Esophagus (tissue), 2 donors: ENCODE measurements at regions not wholly inside any gene's neighbourhood (a gene's known extent, or its start where the extent isn't known, plus 50 kb on each side); places are given as distances from the start of the nearest gene placed in this dataset.

Source experiments
- H3K27ac ChIP-seq, 2 donors: one replicate each; pipeline ENCODE4 v1.5.1; 2013; ENCODE audit warnings: low read depth in 2 of 2, mild to moderate bottlenecking in 2 of 2, inconsistent platforms in 1 of 2, low read length in 1 of 2, moderate library complexity in 1 of 2
- H3K27me3 ChIP-seq, 2 donors: one replicate each; pipeline ENCODE4 v1.6.1; 2013; ENCODE audit warnings: low read length in 2 of 2, control low read depth in 1 of 2, mild to moderate bottlenecking in 1 of 2; ENCODE audit not compliant: insufficient read depth in 2 of 2, control insufficient read depth in 1 of 2
- H3K36me3 ChIP-seq, 2 donors: one replicate each; pipeline ENCODE4 v1.6.1; 2013; ENCODE audit warnings: low read length in 1 of 2; ENCODE audit not compliant: control insufficient read depth in 2 of 2, insufficient read depth in 2 of 2
- H3K4me1 ChIP-seq, 2 donors: one replicate each; pipeline ENCODE4 v1.6.1; 2013; ENCODE audit warnings: low read length in 1 of 2; ENCODE audit not compliant: control insufficient read depth in 2 of 2, insufficient read depth in 2 of 2
- H3K4me3 ChIP-seq, 2 donors: one replicate each; pipeline ENCODE4 v1.5.1; 2013; ENCODE audit warnings: low read length in 2 of 2, mild to moderate bottlenecking in 2 of 2, low read depth in 1 of 2, moderate library complexity in 1 of 2
- H3K9me3 ChIP-seq, 2 donors: one replicate each; pipeline ENCODE4 v1.6.1; 2013; ENCODE audit warnings: mild to moderate bottlenecking in 2 of 2, low read depth in 1 of 2, low read length in 1 of 2, moderate library complexity in 1 of 2; ENCODE audit not compliant: control insufficient read depth in 2 of 2, insufficient read depth in 1 of 2
- WGBS, 2 donors: extraction: QIAGEN DNeasy Blood & Tissue Kit; methylation state at CpG; one replicate each; pipeline ENCODE4 v1.1.7; 2013; 5-methylcytosine and 5-hydroxymethylcytosine counted together
- donor health status: healthy with polysubstance abuse.
- donor health status: Bipolar disorder and iron deficiency.

DNA sequence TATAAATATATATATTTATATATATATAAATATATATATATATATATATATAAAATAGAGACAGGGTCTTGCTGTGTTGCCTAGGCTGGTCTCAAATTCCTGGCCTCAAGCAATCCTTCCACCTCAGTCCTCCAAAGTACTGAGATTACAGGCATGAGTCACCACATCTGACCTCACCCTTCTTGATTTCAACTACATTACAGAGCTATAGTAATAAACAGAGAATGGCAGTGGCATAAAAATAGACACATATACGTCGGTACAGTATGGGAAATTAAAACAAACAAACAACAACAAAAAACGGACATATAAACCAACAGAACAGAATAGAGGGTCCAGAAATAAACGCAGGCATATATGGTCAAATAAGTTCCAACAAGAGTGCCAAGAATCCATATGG is 77.6 kb upstream of the PPP1R3A start:
- no peaks in the 10 kb centered on the region for H3K9me3 ChIP-seq
- no peaks in the 10 kb centered on the region for H3K36me3 ChIP-seq
- H3K4me1 ChIP-seq, result no peaks in the 10 kb centered on the region
- no peaks in the 10 kb centered on the region for H3K27me3 ChIP-seq
- 70 to 71% methylated on average over 4 of the region's 4 CpGs for WGBS, 2 donors
- H3K4me3 ChIP-seq, result no peak overlapping the region
- H3K27ac ChIP-seq, result no peak overlapping the region

DNA sequence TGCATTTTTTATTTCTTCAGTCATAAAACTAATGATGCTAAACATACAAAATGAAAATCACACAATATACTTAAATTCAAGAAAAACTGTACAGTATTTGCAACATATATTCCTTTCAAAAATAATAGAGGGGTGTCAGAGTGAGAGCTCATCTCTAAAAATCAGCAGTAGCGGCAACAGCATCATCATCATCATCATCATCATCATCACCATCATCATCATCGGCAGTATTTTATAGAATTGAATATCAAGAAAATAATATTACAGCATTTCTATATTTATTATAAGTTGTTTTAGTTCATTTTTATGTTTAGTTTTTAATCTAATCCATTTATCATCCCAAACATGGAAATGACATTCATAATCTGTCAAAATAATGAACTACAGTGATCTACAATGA is 67.4 kb upstream of the PPP1R3A start:
- peaks cover 0 to 4% of the 10 kb centered on the region in 2 donors for H3K9me3 ChIP-seq
- no peak overlapping the region for H3K27ac ChIP-seq
- H3K27me3 ChIP-seq, result no peaks in the 10 kb centered on the region
- H3K4me1 ChIP-seq, result no peaks in the 10 kb centered on the region
- no peak overlapping the region for H3K4me3 ChIP-seq
- 89 to 97% methylated on average over 2 of the region's 2 CpGs for WGBS, 2 donors
- H3K36me3 ChIP-seq, result no peaks in the 10 kb centered on the region

DNA sequence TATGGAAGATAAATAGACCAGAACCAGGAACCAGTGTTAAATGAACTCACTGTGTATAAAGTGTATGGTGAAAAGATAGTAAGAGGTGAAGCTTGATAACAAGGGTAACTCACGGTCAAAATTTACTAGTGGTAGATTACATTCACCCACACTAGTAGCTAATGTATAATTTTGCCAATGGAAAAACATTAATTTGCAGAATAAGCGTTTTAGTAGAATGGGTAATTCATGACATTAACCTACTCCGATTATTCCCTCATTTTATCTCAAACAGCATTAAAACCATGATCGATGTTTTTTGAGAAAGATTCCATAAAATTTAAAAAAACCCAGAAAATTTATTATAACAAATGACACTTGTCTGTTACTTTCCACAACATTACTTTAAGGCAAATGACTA is 57.7 kb upstream of the PPP1R3A start:
- 90% methylated on average over 4 of the region's 4 CpGs for WGBS, 2 donors
- H3K36me3 ChIP-seq, result no peaks in the 10 kb centered on the region
- no peak overlapping the region for H3K27ac ChIP-seq
- H3K27me3 ChIP-seq, result no peaks in the 10 kb centered on the region
- H3K4me3 ChIP-seq, result no peak overlapping the region
- H3K4me1 ChIP-seq, result no peaks in the 10 kb centered on the region
- H3K9me3 ChIP-seq, result no peaks in the 10 kb centered on the region

DNA sequence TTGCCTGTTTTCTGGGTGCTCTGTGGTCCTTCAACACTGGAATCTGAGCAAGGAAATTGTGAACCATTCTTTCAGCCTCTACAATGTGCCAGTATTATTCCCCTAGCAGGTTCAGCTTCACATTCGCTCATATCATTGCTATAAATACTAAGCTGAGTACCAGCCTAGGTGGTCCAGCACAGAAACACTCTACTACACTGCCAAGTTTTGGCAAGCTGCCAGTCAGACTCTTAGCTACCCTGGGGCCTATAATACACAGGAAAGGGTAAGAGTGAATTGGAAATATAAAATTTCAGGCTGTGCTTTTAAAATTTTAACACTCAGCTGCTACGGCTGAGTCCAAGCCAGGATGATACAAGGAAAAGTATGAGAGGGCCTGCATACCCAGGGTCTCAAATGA is 49.9 kb upstream of the PPP1R3A start:
- Histone ChIP-seq H3K27me3 (no peaks in the 10 kb centered on the region), H3K4me1 (no peaks in the 10 kb centered on the region), H3K4me3 (no peak overlapping the region), H3K36me3 (no peaks in the 10 kb centered on the region), H3K27ac (no peak overlapping the region), H3K9me3 (no peaks in the 10 kb centered on the region)
- 44 to 48% methylated on average over 2 of the region's 2 CpGs for WGBS, 2 donors
